Lower leg skin (tissue), 4 donors: ENCODE measurements at regions not wholly inside any gene's neighbourhood (a gene's known extent, or its start where the extent isn't known, plus 50 kb on each side); places are given as distances from the start of the nearest gene placed in this dataset.

Source experiments
- DNase-seq, 2 donors: peaks; one replicate each; pipeline ENCODE4 v3.0.0-alpha.2; 2019; ENCODE audit warnings: low spot score in 2 of 2
- H3K4me3 ChIP-seq: fragments of 200-600 bp; sonication (generic); 2 replicates; pipeline ENCODE4 v1.5.1; 2017; ENCODE audit warnings: mild to moderate bottlenecking, low read depth; ENCODE audit not compliant: poor library complexity, severe bottlenecking
- CTCF ChIP-seq, 3 donors: fragments of 450-650 bp; IDR thresholded peaks; one replicate each; pipeline ENCODE4 v1.5.1; 2016; ENCODE audit warnings: antibody characterized with exemption in 3 of 3, mild to moderate bottlenecking in 3 of 3, moderate library complexity in 2 of 3
- POLR2A ChIP-seq, 2 donors: fragments of 450-650 bp; IDR thresholded peaks; one replicate each; pipeline ENCODE4 v1.6.1; 2016 to 2017; ENCODE audit warnings: antibody characterized with exemption in 2 of 2, mild to moderate bottlenecking in 1 of 2, moderate library complexity in 1 of 2
- WGBS, 2 donors: methylation state at CpG; one replicate each; pipeline ENCODE4 v1.1.5; 2018; 5-methylcytosine and 5-hydroxymethylcytosine counted together
- intact Hi-C: fragments of 100-400 bp; cut with DNase I; formaldehyde crosslinking; loops from one replicate; pipeline ENCODE4 v1.15.0; 2023; ENCODE audit warnings: low total_unique reads

- WGBS, 2 donors: 71 to 78% methylated on average over 16 of the region's 16 CpGs
- no peak for TF ChIP-seq POLR2A (IDR thresholded peaks at IDR 0.05)
- TF ChIP-seq CTCF (IDR thresholded peaks at IDR 0.05): no peak
- peak in 1 of 2 donors; percentile 12 for DNase-seq
- no peak overlapping the region for H3K4me3 ChIP-seq
- intact Hi-C loops: no loop called here
Measured at GRCh38 chr2:238691596-238692491, 156.0 kb upstream of the TWIST2 start.

- no peak overlapping the region for H3K4me3 ChIP-seq
- WGBS, 2 donors: 87 to 91% methylated on average over 7 of the region's 7 CpGs
- intact Hi-C loops: no loop called here
- TF ChIP-seq CTCF (IDR thresholded peaks at IDR 0.05): no peak
- no peak for TF ChIP-seq POLR2A (IDR thresholded peaks at IDR 0.05)
- DNase-seq: no peak
Measured at GRCh38 chr2:238692562-238692961, 155.3 kb upstream of the TWIST2 start.

GRCh38 chr2:238693337-238694093 lies 154.4 kb upstream of the TWIST2 start:
- peak in 1 of 2 donors; percentile 10 for DNase-seq
- no peak overlapping the region for H3K4me3 ChIP-seq
- intact Hi-C loops: no loop called here
- 89 to 94% methylated on average over 13 of the region's 13 CpGs for WGBS, 2 donors
- TF ChIP-seq POLR2A (IDR thresholded peaks at IDR 0.05) (no peak), CTCF (IDR thresholded peaks at IDR 0.05) (no peak)

GRCh38 chr2:238694136-238694755 lies 153.6 kb upstream of the TWIST2 start:
- 58 to 62% methylated on average over 8 of the region's 8 CpGs for WGBS, 2 donors
- no peak for DNase-seq
- intact Hi-C loops: no loop called here
- no peak for TF ChIP-seq CTCF (IDR thresholded peaks at IDR 0.05)
- H3K4me3 ChIP-seq: no peak overlapping the region

GRCh38 chr2:238694922-238695321 lies 153.0 kb upstream of the TWIST2 start:
- 61 to 75% methylated on average over 6 of the region's 6 CpGs for WGBS, 2 donors
- intact Hi-C loops: no loop called here
- TF ChIP-seq POLR2A (IDR thresholded peaks at IDR 0.05): no peak
- TF ChIP-seq CTCF (IDR thresholded peaks at IDR 0.05): no peak
- no peak overlapping the region for H3K4me3 ChIP-seq
- DNase-seq: no peak
